K562 (cell line): ENCODE measurements at regions not wholly inside any gene's neighbourhood (a gene's known extent, or its start where the extent isn't known, plus 50 kb on each side); places are given as distances from the start of the nearest gene placed in this dataset.

Experiments
- ATAC-seq: fragments of 200-7000 bp; cut with Tn5 transposase; 3 replicates; pipeline ENCODE4 v1.9.1; 2020; ENCODE audit warnings: moderate library complexity
- BruUV-seq: library from RNA; stranded (reverse); fragments of 400-500 nt; replicated peaks from 2 replicates; lab custom pipeline; 2021; lab: Mats Ljungman, UMichigan
- CTCF ChIA-PET: fragments of 300-600 bp; formaldehyde crosslinking; extraction: SDS; loops from one replicate; lab custom pipeline; 2021; ENCODE audit warnings: low intra/inter-chr PET ratio; lab: Yijun Ruan, JAX
- POLR2A ChIA-PET: fragments of 300-600, 350-650 bp; sonication (Branson Sonifier 250); formaldehyde crosslinking; extraction: SDS; loops from one replicate; lab custom pipeline; 2021; ENCODE audit warnings: antibody characterized with exemption, inconsistent platforms; lab: Yijun Ruan, JAX
- DNase-seq, 4 experiments: peaks; one replicate each; pipeline versions ENCODE4 v3.0.0 to v3.0.0-alpha.2; 2011 to 2018; ENCODE audit warnings: low spot score in 3 of 4, mixed read lengths in 3 of 4; ENCODE audit errors: extremely low read depth in 1 of 4
- FAIRE-seq: peaks from 2 replicates; lab custom pipeline; 2011; peaks lifted over from hg19 to GRCh38; lab: Jason Lieb, UNC
- H2AFZ ChIP-seq: 2 replicates; pipeline ENCODE4 v1.6.0; 2011; ENCODE audit warnings: low read depth, low read length, control low read depth, inconsistent platforms
- H3K27ac ChIP-seq: fragments of 200-600 bp; 3 replicates; pipeline ENCODE4 v1.8.0; 2011; ENCODE audit warnings: low read depth, mild to moderate bottlenecking, control low read depth, inconsistent platforms, low read length, moderate library complexity, mixed read lengths; ENCODE audit errors: extremely low read depth
- H3K27me3 ChIP-seq, 2 experiments: fragments of 300-600 bp in 1 of 2; 2 replicates in 1 of 2; 3 replicates in 1 of 2; pipeline versions ENCODE4 v1.6.0 to v1.8.0; 2011; ENCODE audit warnings: inconsistent platforms in 2 of 2, low read length in 2 of 2, mild to moderate bottlenecking in 1 of 2, mixed read lengths in 1 of 2, moderate library complexity in 1 of 2; ENCODE audit not compliant: control insufficient read depth in 2 of 2, insufficient read depth in 2 of 2
- H3K36me3 ChIP-seq: fragments of 300-600 bp; 3 replicates; pipeline ENCODE4 v1.8.0; 2011; ENCODE audit warnings: mild to moderate bottlenecking, low read length, inconsistent platforms; ENCODE audit not compliant: control insufficient read depth, insufficient read depth
- H3K4me1 ChIP-seq, 2 experiments: fragments of 200-600 bp in 1 of 2; replicated peaks in 1 of 2; 2 replicates in 1 of 2; 3 replicates in 1 of 2; pipeline versions ENCODE4 v1.5.1 to v1.8.0; 2011; ENCODE audit warnings: inconsistent platforms in 2 of 2, low read length in 2 of 2, mild to moderate bottlenecking in 1 of 2, mixed read lengths in 1 of 2, moderate library complexity in 1 of 2; ENCODE audit not compliant: control insufficient read depth in 2 of 2, insufficient read depth in 2 of 2
- H3K4me2 ChIP-seq: 2 replicates; pipeline ENCODE4 v1.6.1; 2011; ENCODE audit warnings: low read length, control low read depth, inconsistent platforms, mixed read lengths; ENCODE audit not compliant: insufficient read depth
- H3K4me3 ChIP-seq: fragments of 200-600 bp; sonication (generic), shearing (Covaris generic); 2 replicates; pipeline ENCODE4 v1.5.1; 2016; ENCODE audit warnings: control low read depth, inconsistent platforms
- H3K79me2 ChIP-seq: fragments of 200-600 bp; 3 replicates; pipeline ENCODE4 v1.8.0; 2011; ENCODE audit warnings: low read length, inconsistent platforms; ENCODE audit not compliant: control insufficient read depth, insufficient read depth
- H3K9ac ChIP-seq, 2 experiments: 2 replicates each; pipeline versions ENCODE4 v1.6.0 to v1.6.1; 2011; ENCODE audit warnings: low read depth in 2 of 2, low read length in 2 of 2, control low read depth in 1 of 2, inconsistent platforms in 1 of 2, mild to moderate bottlenecking in 1 of 2, mixed read lengths in 1 of 2; ENCODE audit not compliant: insufficient read depth in 1 of 2
- H3K9me1 ChIP-seq: one replicate; pipeline ENCODE4 v1.6.0; 2011; ENCODE audit warnings: inconsistent platforms, mild to moderate bottlenecking, low read length, moderate library complexity; ENCODE audit not compliant: control insufficient read depth, insufficient read depth
- H3K9me3 ChIP-seq: replicated peaks from 2 replicates; pipeline ENCODE4 v1.5.1; 2011; ENCODE audit warnings: low read depth, low read length, inconsistent platforms; ENCODE audit not compliant: control insufficient read depth, insufficient read depth
- H4K20me1 ChIP-seq: replicated peaks from 2 replicates; pipeline ENCODE4 v1.6.1; 2011; ENCODE audit warnings: low read length, inconsistent platforms, mixed read lengths; ENCODE audit not compliant: control insufficient read depth, insufficient read depth
- CSDE1 ChIP-seq, 2 experiments: fragments of 450-650 bp; IDR thresholded peaks; 2 replicates each; pipeline ENCODE4 v1.6.1; 2016; ENCODE audit warnings: mild to moderate bottlenecking in 1 of 2
- DPF2 ChIP-seq: fragments of 450-650 bp; IDR thresholded peaks from 2 replicates; pipeline ENCODE4 v1.6.1; 2016
- HDGF ChIP-seq: fragments of 450-650 bp; IDR thresholded peaks from 2 replicates; pipeline ENCODE4 v1.6.1; 2016
- HNRNPK ChIP-seq: fragments of 200-400 bp; formaldehyde crosslinking; IDR thresholded peaks from one replicate; pipeline ENCODE4 v1.6.1; 2018; ENCODE audit warnings: mild to moderate bottlenecking, low read depth, low read length; ENCODE audit not compliant: poor library complexity, severe bottlenecking
- HNRNPLL ChIP-seq: fragments of 200-400 bp; formaldehyde crosslinking; IDR thresholded peaks from 2 replicates; pipeline ENCODE4 v1.6.1; 2017; ENCODE audit warnings: low read length, low read depth, mild to moderate bottlenecking; ENCODE audit not compliant: poor library complexity, severe bottlenecking
- KDM1A ChIP-seq, 2 experiments: fragments of 450-650 bp; IDR thresholded peaks; 2 replicates each; pipeline ENCODE4 v1.6.1; 2016; ENCODE audit warnings: mild to moderate bottlenecking in 2 of 2
- MCM7 ChIP-seq, 2 experiments: fragments of 450-650 bp; IDR thresholded peaks; 2 replicates each; pipeline ENCODE4 v1.6.1; 2016 to 2018
- MEF2D ChIP-seq: conservative IDR thresholded peaks from 2 replicates; pipeline ENCODE4 v1.6.1; 2016; ENCODE audit warnings: low read depth, missing genetic modification characterization, missing compliant biosample characterization
- NFE2 ChIP-seq: IDR thresholded peaks from 2 replicates; pipeline ENCODE4 v1.6.1; 2014; ENCODE audit warnings: antibody characterized with exemption, low read depth
- NR0B1 ChIP-seq: fragments of 450-650 bp; IDR thresholded peaks from one replicate; pipeline ENCODE4 v1.6.1; 2018; ENCODE audit warnings: mild to moderate bottlenecking, moderate library complexity; ENCODE audit not compliant: partially characterized antibody
- RBBP5 ChIP-seq: fragments of 200-600 bp; sonication (generic); IDR thresholded peaks from 2 replicates; pipeline ENCODE4 v1.6.1; 2012; ENCODE audit warnings: borderline replicate concordance, mild to moderate bottlenecking, low read length, control low read depth, inconsistent platforms; ENCODE audit not compliant: insufficient read depth, poor library complexity, severe bottlenecking
- RBM34 ChIP-seq: fragments of 200-400 bp; formaldehyde crosslinking; IDR thresholded peaks from 2 replicates; pipeline ENCODE4 v1.6.1; 2018; ENCODE audit warnings: low read length, borderline replicate concordance; ENCODE audit not compliant: insufficient read depth
- TEAD2 ChIP-seq: fragments of 450-650 bp; IDR thresholded peaks from 2 replicates; pipeline ENCODE4 v1.6.1; 2016; ENCODE audit warnings: missing genetic modification characterization, control low read depth, missing compliant biosample characterization
- ZFP1 ChIP-seq: fragments of 450-650 bp; formaldehyde crosslinking; IDR thresholded peaks from 2 replicates; pipeline ENCODE4 v1.4.0; 2020; ENCODE audit warnings: mild to moderate bottlenecking, mixed read lengths
- ZNF165 ChIP-seq: fragments of 250-450 bp; sonication (Bioruptor Pico); IDR thresholded peaks from 2 replicates; pipeline ENCODE4 v1.4.0; 2020; ENCODE audit warnings: borderline replicate concordance
- ZNF586 ChIP-seq: fragments of 450-650 bp; formaldehyde crosslinking; conservative IDR thresholded peaks from 2 replicates; pipeline ENCODE4 v1.4.0; 2020; ENCODE audit warnings: mild to moderate bottlenecking, moderate library complexity
- ZNF778 ChIP-seq: fragments of 450-650 bp; formaldehyde crosslinking; IDR thresholded peaks from 2 replicates; pipeline ENCODE4 v1.4.0; 2020; ENCODE audit warnings: mild to moderate bottlenecking, moderate library complexity
- WGBS: fragments of 100-300 bp; shearing (Covaris generic); methylation state at CpG from one replicate; pipeline ENCODE4 v1.1.6; 2016; ENCODE audit warnings: low coverage, mixed read lengths; ENCODE audit not compliant: insufficient coverage; ENCODE audit errors: missing lambda C conversion rate; 5-methylcytosine and 5-hydroxymethylcytosine counted together
- in situ Hi-C: fragments of 300-500 bp; cut with MboI; formaldehyde crosslinking; loops from 4 replicates; pipeline ENCODE4 v1.15.0; 2018; ENCODE audit warnings: inconsistent platforms, mixed read lengths
- intact Hi-C: fragments of 100-400 bp; cut with micrococcal nuclease; formaldehyde crosslinking; loops from 2 replicates; pipeline ENCODE4 v1.14.2; 2022
- TF ChIP-seq, protein P1 (sequence below): fragments of 450-650 bp; IDR thresholded peaks from 2 replicates; pipeline ENCODE4 v1.6.1; 2018; ENCODE audit warnings: mild to moderate bottlenecking, low read depth; ENCODE audit not compliant: partially characterized antibody
- TF ChIP-seq, protein P2 (sequence below): fragments of 250-450 bp; sonication (Bioruptor Pico); IDR thresholded peaks from 2 replicates; pipeline ENCODE4 v1.5.0; 2021
- TF ChIP-seq, protein P3 (sequence below): fragments of 250-450 bp; sonication (Bioruptor Pico); IDR thresholded peaks from 2 replicates; pipeline ENCODE4 v1.9.0; 2021; ENCODE audit warnings: mild to moderate bottlenecking, inconsistent platforms

- TF ChIP-seq, protein P1, sequence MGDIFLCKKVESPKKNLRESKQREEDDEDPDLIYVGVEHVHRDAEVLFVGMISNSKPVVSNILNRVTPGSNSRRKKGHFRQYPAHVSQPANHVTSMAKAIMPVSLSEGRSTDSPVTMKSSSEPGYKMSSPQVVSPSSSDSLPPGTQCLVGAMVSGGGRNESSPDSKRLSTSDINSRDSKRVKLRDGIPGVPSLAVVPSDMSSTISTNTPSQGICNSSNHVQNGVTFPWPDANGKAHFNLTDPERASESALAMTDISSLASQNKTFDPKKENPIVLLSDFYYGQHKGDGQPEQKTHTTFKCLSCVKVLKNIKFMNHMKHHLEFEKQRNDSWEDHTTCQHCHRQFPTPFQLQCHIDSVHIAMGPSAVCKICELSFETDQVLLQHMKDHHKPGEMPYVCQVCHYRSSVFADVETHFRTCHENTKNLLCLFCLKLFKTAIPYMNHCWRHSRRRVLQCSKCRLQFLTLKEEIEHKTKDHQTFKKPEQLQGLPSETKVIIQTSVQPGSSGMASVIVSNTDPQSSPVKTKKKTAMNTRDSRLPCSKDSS = no peak
- TF ChIP-seq, protein P2, sequence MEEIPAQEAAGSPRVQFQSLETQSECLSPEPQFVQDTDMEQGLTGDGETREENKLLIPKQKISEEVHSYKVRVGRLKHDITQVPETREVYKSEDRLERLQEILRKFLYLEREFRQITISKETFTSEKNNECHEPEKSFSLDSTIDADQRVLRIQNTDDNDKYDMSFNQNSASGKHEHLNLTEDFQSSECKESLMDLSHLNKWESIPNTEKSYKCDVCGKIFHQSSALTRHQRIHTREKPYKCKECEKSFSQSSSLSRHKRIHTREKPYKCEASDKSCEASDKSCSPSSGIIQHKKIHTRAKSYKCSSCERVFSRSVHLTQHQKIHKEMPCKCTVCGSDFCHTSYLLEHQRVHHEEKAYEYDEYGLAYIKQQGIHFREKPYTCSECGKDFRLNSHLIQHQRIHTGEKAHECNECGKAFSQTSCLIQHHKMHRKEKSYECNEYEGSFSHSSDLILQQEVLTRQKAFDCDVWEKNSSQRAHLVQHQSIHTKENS = no peak
- TF ChIP-seq NR0B1 = no peak
- no peak for TF ChIP-seq ZNF778 (CRISPR knock-in tag)
- TF ChIP-seq ZNF165 = no peak
- TF ChIP-seq ZNF586 (CRISPR knock-in tag) = no peak
- TF ChIP-seq MEF2D (tag) = no peak
- no peak for TF ChIP-seq ZFP1 (CRISPR knock-in tag)
- no peak for TF ChIP-seq DPF2
- TF ChIP-seq, protein P3, sequence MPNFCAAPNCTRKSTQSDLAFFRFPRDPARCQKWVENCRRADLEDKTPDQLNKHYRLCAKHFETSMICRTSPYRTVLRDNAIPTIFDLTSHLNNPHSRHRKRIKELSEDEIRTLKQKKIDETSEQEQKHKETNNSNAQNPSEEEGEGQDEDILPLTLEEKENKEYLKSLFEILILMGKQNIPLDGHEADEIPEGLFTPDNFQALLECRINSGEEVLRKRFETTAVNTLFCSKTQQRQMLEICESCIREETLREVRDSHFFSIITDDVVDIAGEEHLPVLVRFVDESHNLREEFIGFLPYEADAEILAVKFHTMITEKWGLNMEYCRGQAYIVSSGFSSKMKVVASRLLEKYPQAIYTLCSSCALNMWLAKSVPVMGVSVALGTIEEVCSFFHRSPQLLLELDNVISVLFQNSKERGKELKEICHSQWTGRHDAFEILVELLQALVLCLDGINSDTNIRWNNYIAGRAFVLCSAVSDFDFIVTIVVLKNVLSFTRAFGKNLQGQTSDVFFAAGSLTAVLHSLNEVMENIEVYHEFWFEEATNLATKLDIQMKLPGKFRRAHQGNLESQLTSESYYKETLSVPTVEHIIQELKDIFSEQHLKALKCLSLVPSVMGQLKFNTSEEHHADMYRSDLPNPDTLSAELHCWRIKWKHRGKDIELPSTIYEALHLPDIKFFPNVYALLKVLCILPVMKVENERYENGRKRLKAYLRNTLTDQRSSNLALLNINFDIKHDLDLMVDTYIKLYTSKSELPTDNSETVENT (CRISPR knock-in tag) = no peak
- no peak for TF ChIP-seq KDM1A (IDR thresholded peaks at IDR 0.05)
- TF ChIP-seq HNRNPK = no peak
- no peak for TF ChIP-seq HDGF
- no peak for TF ChIP-seq MCM7 (IDR thresholded peaks at IDR 0.05)
- no peak for TF ChIP-seq NFE2
- TF ChIP-seq TEAD2 (tag) = no peak
- TF ChIP-seq RBM34 = no peak
- TF ChIP-seq CSDE1 (IDR thresholded peaks at IDR 0.05) = no peak
- no peak for TF ChIP-seq RBBP5
- no peak for TF ChIP-seq HNRNPLL
- 0% methylated on average over 3 of the region's 3 CpGs for WGBS
Observed at GRCh38 chr10:65843203-65843602, 1082.6 kb upstream of the LRRTM3 start.

More at GRCh38 chr10:65843203-65843602, 1082.6 kb upstream of the LRRTM3 start:
- H3K9me1 ChIP-seq = no peaks in the 10 kb centered on the region
- in situ Hi-C loops (no loop called here), intact Hi-C loops (no loop called here)
- H4K20me1 ChIP-seq = no peaks in the 10 kb centered on the region
- BruUV-seq = no TSS peak
- POLR2A ChIA-PET = no interaction called here
- H3K36me3 ChIP-seq = no peaks in the 10 kb centered on the region
- H3K4me1 ChIP-seq = no peaks in the 10 kb centered on the region
- DNase-seq (no peak), ATAC-seq (no peak), FAIRE-seq (no peak)
- no peak overlapping the region for H2AFZ ChIP-seq
- no peaks in the 10 kb centered on the region for H3K79me2 ChIP-seq
- H3K27me3 ChIP-seq = no peaks in the 10 kb centered on the region
- no peak overlapping the region for H3K9ac ChIP-seq
- no peak overlapping the region for H3K4me3 ChIP-seq
- H3K9me3 ChIP-seq = no peaks in the 10 kb centered on the region
- CTCF ChIA-PET = no interaction called here
- H3K27ac ChIP-seq = no peak overlapping the region
- H3K4me2 ChIP-seq = no peak overlapping the region
